SK-N-MC (cell line): ENCODE measurements at regions not wholly inside any gene's neighbourhood (a gene's known extent, or its start where the extent isn't known, plus 50 kb on each side); places are given as distances from the start of the nearest gene placed in this dataset.

Source experiments
- DNase-seq: peaks from one replicate; pipeline ENCODE4 v3.0.0-alpha.2; 2011; ENCODE audit warnings: low read depth, low spot score
- H3K27ac ChIP-seq: fragments of 200-600 bp; sonication (generic); 2 replicates; pipeline ENCODE4 v1.5.1; 2016; ENCODE audit warnings: mixed run types
- H3K36me3 ChIP-seq: fragments of 200-600 bp; sonication (generic); 2 replicates; pipeline ENCODE4 v1.6.1; 2017; ENCODE audit warnings: antibody characterized with exemption, low read length, mixed read lengths; ENCODE audit not compliant: insufficient read depth
- H3K4me3 ChIP-seq: fragments of 200-600 bp; sonication (generic); 2 replicates; pipeline ENCODE4 v1.5.1; 2016
- H3K9ac ChIP-seq: fragments of 200-600 bp; sonication (generic); 2 replicates; pipeline ENCODE4 v1.8.0; 2017; ENCODE audit warnings: mixed run types, mixed read lengths; ENCODE audit not compliant: insufficient read length
- H3K9me3 ChIP-seq: fragments of 200-600 bp; sonication (generic); 2 replicates; pipeline ENCODE4 v1.6.1; 2017; ENCODE audit warnings: low read depth, mild to moderate bottlenecking, antibody characterized with exemption, low read length, moderate library complexity, mixed read lengths
- EZH2 ChIP-seq: fragments of 200-600 bp; sonication (generic); IDR thresholded peaks from one replicate; pipeline ENCODE4 v1.6.1; 2017; ENCODE audit warnings: antibody characterized with exemption
- FOXP2 ChIP-seq: optimal IDR thresholded peaks from 2 replicates; pipeline ENCODE3; 2011; ENCODE audit warnings: mild to moderate bottlenecking, moderate library complexity; ENCODE audit not compliant: insufficient read depth; ENCODE audit errors: extremely low read length, control extremely low read depth
- POLR2AphosphoS5 ChIP-seq: IDR thresholded peaks from 2 replicates; pipeline ENCODE4 v1.6.1; 2012; ENCODE audit warnings: mild to moderate bottlenecking, low read depth, low read length, borderline replicate concordance

- H3K4me3 ChIP-seq, result no peak overlapping the region
- no peak overlapping the region for H3K27ac ChIP-seq
- no peaks in the 10 kb centered on the region for H3K9me3 ChIP-seq
- no peak overlapping the region for H3K9ac ChIP-seq
- TF ChIP-seq POLR2AphosphoS5 (no peak), EZH2 (no peak), FOXP2 (no peak)
- no peak for DNase-seq
- H3K36me3 ChIP-seq, result no peaks in the 10 kb centered on the region
Measured at GRCh38 chr19:31626941-31627340, 277.7 kb upstream of the TSHZ3 start.

- Histone ChIP-seq H3K36me3 (no peaks in the 10 kb centered on the region), H3K27ac (no peak overlapping the region), H3K9me3 (no peaks in the 10 kb centered on the region), H3K9ac (no peak overlapping the region), H3K4me3 (no peak overlapping the region)
- no peak for DNase-seq
- TF ChIP-seq POLR2AphosphoS5, result no peak
- TF ChIP-seq FOXP2, result no peak
- TF ChIP-seq EZH2, result no peak
Measured at GRCh38 chr19:31627620-31628365, 278.6 kb upstream of the TSHZ3 start.

GRCh38 chr19:31629579-31630363 lies 280.5 kb upstream of the TSHZ3 start:
- Histone ChIP-seq H3K36me3 (no peaks in the 10 kb centered on the region), H3K27ac (no peak overlapping the region), H3K9ac (no peak overlapping the region), H3K9me3 (no peaks in the 10 kb centered on the region), H3K4me3 (no peak overlapping the region)
- DNase-seq, result no peak
- no peak for TF ChIP-seq POLR2AphosphoS5
- TF ChIP-seq EZH2, result no peak
- TF ChIP-seq FOXP2, result no peak

DNA sequence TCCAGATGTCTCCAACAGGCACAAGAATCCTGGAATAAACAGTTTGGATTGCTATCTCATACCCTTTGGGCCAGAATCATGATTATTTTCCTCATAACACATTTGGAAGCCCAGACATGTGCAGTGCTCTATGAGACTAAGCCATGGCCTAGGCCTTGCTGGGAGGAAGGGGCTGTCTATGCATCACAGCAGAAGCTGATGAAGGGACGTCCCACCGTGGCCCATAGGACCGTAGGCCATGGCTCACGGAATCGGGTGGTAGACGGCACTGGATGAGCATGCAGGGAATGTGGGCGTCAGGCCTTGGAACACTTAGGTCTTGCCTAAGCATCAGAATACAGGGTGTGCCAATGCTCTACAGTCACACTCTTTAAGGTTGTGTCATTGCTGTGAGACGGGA lies 283.8 kb upstream of the TSHZ3 start:
- Histone ChIP-seq H3K27ac (no peak overlapping the region), H3K9me3 (no peaks in the 10 kb centered on the region), H3K4me3 (no peak overlapping the region), H3K9ac (no peak overlapping the region), H3K36me3 (no peaks in the 10 kb centered on the region)
- TF ChIP-seq EZH2, result no peak
- TF ChIP-seq POLR2AphosphoS5, result no peak
- no peak for TF ChIP-seq FOXP2
- no peak for DNase-seq

- Histone ChIP-seq H3K9ac (no peak overlapping the region), H3K9me3 (no peaks in the 10 kb centered on the region), H3K27ac (no peak overlapping the region), H3K36me3 (no peaks in the 10 kb centered on the region), H3K4me3 (no peak overlapping the region)
- no peak for DNase-seq
- TF ChIP-seq EZH2, result no peak
- no peak for TF ChIP-seq POLR2AphosphoS5
- TF ChIP-seq FOXP2, result no peak
Measured at GRCh38 chr19:31639306-31639705, 290.1 kb upstream of the TSHZ3 start.

DNA sequence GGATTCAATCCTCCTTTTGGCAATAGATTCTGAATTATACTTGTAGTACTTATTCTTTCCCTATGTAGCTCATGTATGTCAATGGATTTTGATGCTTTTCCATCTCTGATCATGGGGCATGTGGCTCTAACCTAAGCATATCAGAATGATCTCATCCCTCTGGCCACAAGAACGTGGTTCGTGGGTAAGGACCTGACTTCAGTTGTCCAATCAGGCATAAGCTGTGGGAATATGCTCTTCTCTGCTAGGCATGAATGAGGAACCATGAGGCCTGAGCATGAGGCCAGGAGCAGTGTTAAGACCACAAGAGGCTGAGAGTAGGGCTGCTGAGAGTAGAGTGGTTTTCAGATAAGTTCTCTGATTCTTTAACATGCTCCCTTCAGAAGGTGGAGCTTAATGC lies 292.4 kb upstream of the TSHZ3 start:
- H3K36me3 ChIP-seq, result no peaks in the 10 kb centered on the region
- no peak overlapping the region for H3K9ac ChIP-seq
- no peak overlapping the region for H3K27ac ChIP-seq
- TF ChIP-seq POLR2AphosphoS5 (no peak), EZH2 (no peak), FOXP2 (no peak)
- DNase-seq, result no peak
- H3K4me3 ChIP-seq, result no peak overlapping the region
- H3K9me3 ChIP-seq, result no peaks in the 10 kb centered on the region

- Histone ChIP-seq H3K27ac (no peak overlapping the region), H3K9ac (peak overlapping the region; percentile 8), H3K9me3 (no peaks in the 10 kb centered on the region), H3K4me3 (no peak overlapping the region), H3K36me3 (no peaks in the 10 kb centered on the region)
- DNase-seq, result no peak
- no peak for TF ChIP-seq FOXP2
- TF ChIP-seq EZH2, result no peak
- no peak for TF ChIP-seq POLR2AphosphoS5
Measured at GRCh38 chr19:31648347-31648746, 299.1 kb upstream of the TSHZ3 start.

- no peaks in the 10 kb centered on the region for H3K9me3 ChIP-seq
Measured at GRCh38 chr19:31656507-31656906, 307.3 kb upstream of the TSHZ3 start.

More at GRCh38 chr19:31656507-31656906, 307.3 kb upstream of the TSHZ3 start:
- no peak overlapping the region for H3K9ac ChIP-seq
- no peak for DNase-seq
- no peak overlapping the region for H3K4me3 ChIP-seq
- no peak overlapping the region for H3K27ac ChIP-seq
- no peaks in the 10 kb centered on the region for H3K36me3 ChIP-seq
- no peak for TF ChIP-seq POLR2AphosphoS5
- no peak for TF ChIP-seq EZH2
